ENCODE measurements at regions not wholly inside any gene's neighbourhood (a gene's known extent, or its start where the extent isn't known, plus 50 kb on each side); places are given as distances from the start of the nearest gene placed in this dataset.

DNA sequence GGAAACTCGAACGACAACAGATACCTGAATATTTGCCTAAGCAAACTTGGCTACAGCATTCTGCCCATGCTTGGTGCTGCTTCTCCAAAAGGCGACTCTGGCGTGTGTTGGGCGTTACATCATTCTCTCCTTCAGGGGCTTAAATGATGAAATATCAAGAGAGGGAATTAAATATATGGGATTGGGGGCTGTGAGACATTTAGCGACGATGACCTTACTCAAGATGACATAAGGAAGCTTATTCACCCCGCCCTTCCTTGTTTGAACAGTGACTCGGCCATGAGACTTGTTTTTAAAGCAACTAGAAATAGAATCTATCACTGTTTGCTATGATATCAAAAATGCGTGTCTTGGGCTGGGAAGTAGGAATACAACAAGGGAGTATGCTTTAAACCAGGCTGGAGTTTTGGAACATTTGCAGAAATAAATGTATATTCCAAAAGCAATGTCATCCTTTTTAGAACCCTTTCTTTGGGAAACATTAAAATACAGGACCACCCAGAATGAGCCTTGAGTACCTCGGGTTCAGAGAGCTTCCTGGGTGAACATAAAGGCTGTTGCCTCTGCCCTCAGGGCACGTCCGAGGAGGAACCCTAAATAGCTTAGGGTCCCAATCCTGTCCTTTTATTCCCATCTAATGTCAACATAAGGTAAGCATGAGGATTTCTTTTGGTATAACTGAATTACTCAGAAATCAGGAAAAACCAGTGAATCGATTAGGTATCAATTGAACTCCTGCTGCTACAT lies 123.3 kb upstream of the SLC45A1 start:
- no peak for TF ChIP-seq CTCF (IDR thresholded peaks at IDR 0.05; ENCODE audit: unreplicated experiment)
- no peaks in the 10 kb centered on the region for H3K36me3 Mint-ChIP-seq (ENCODE audit: low read depth, unreplicated experiment)
- peaks cover 21% of the 10 kb centered on the region for H3K4me1 Mint-ChIP-seq (ENCODE audit: unreplicated experiment)
- DNase-seq (ENCODE audit: low spot score): no peak
- H3K4me3 Mint-ChIP-seq (ENCODE audit: unreplicated experiment): no peak overlapping the region
- no peaks in the 10 kb centered on the region for H3K9me3 Mint-ChIP-seq (ENCODE audit: unreplicated experiment)
- H3K27ac Mint-ChIP-seq (ENCODE audit: unreplicated experiment): no peak overlapping the region
- H3K27me3 Mint-ChIP-seq (ENCODE audit: unreplicated experiment): no peaks in the 10 kb centered on the region

DNA sequence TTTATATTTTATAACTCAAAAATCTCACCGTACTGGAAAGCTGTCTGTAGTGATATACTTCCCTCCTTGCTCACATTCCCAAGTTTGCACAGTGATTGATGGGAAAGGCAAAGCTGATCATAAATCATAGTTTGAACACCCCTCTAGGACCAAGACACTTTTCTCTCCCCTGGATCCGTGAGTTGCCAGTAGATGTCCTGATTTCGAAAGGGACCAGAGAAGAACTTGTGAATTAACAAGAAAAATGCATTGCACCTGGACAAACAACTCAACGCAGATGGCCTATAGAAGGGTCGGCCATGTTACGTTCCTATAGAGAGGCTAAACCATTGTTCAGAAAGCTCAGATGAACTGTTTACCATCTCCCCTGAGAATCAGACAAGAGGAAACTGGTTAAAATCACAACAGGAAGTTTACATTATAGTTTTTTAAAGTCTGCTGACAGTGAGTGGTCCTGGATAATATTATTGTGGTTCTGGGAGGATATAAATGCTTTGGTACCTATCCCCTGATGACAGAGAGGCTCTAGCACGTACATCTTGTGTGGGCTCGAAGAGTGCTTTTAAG lies 124.0 kb upstream of the SLC45A1 start:
- Mint-ChIP-seq H3K4me1 (ENCODE audit: unreplicated experiment) (peaks cover 15% of the 10 kb centered on the region), H3K36me3 (ENCODE audit: low read depth, unreplicated experiment) (no peaks in the 10 kb centered on the region), H3K27me3 (ENCODE audit: unreplicated experiment) (no peaks in the 10 kb centered on the region), H3K4me3 (ENCODE audit: unreplicated experiment) (no peak overlapping the region), H3K27ac (ENCODE audit: unreplicated experiment) (peak overlapping the region; percentile 1), H3K9me3 (ENCODE audit: unreplicated experiment) (no peaks in the 10 kb centered on the region)
- DNase-seq (ENCODE audit: low spot score): no peak
- TF ChIP-seq CTCF (IDR thresholded peaks at IDR 0.05; ENCODE audit: unreplicated experiment): no peak

GRCh38 chr1:8191474-8191873 lies 126.4 kb upstream of the SLC45A1 start:
- DNase-seq (ENCODE audit: low spot score): no peak

DNA sequence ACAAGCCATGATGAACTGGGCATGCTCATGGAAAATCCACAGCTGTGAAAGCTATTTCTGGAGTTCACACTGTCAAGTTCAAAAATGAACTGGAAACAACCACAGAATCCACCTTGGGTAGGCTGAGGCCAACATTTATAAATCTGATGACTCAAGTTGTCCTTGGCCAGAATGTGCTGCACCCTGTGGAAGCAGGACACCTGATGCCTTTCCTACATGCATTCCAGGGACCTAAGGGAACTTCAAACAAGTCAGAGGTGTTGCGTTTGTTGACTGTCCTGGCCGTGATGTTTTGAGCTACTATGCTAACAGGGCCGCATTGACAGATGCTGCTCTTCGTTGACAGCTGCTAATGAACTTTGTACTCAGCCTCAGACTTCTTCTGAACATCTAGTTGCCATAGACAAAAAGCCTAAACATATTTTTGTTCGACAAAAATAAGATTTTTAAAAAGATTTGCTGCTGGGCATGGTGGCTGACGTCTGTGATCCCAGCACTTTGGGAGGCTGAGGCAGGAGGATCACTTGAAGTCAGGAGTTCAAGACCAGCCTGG lies 127.9 kb upstream of the SLC45A1 start:
- Mint-ChIP-seq H3K27me3 (ENCODE audit: unreplicated experiment) (no peaks in the 10 kb centered on the region), H3K4me3 (ENCODE audit: unreplicated experiment) (no peak overlapping the region), H3K9me3 (ENCODE audit: unreplicated experiment) (no peaks in the 10 kb centered on the region), H3K36me3 (ENCODE audit: low read depth, unreplicated experiment) (no peaks in the 10 kb centered on the region), H3K4me1 (ENCODE audit: unreplicated experiment) (peaks cover 13% of the 10 kb centered on the region), H3K27ac (ENCODE audit: unreplicated experiment) (no peak overlapping the region)
- no peak for TF ChIP-seq CTCF (IDR thresholded peaks at IDR 0.05; ENCODE audit: unreplicated experiment)
- no peak for DNase-seq (ENCODE audit: low spot score)

More at GRCh38 chr1:8191474-8191873, 126.4 kb upstream of the SLC45A1 start:
- Mint-ChIP-seq H3K4me1 (ENCODE audit: unreplicated experiment) (peaks cover 13% of the 10 kb centered on the region), H3K27ac (ENCODE audit: unreplicated experiment) (no peak overlapping the region), H3K27me3 (ENCODE audit: unreplicated experiment) (no peaks in the 10 kb centered on the region), H3K36me3 (ENCODE audit: low read depth, unreplicated experiment) (no peaks in the 10 kb centered on the region), H3K4me3 (ENCODE audit: unreplicated experiment) (no peak overlapping the region), H3K9me3 (ENCODE audit: unreplicated experiment) (no peaks in the 10 kb centered on the region)
- TF ChIP-seq CTCF (IDR thresholded peaks at IDR 0.05; ENCODE audit: unreplicated experiment): no peak

DNA sequence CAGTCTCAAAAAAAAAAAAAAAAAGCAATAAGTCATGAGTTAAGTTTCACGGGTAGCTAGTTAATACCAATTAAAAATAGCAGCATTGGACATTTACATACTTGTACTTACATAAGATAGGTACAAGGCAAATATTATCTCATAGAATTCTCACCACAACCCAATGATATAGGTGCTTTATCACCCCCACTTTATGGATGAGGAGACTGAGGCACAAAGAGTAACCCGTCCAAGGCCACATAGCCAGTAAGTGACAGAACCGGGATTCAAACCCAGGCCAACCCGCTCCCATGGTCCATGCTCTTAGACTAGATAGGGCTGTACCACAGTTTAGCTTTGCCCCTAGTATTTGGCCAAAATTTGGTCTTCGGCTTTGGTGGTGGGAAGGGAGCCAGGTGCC lies 132.5 kb upstream of the SLC45A1 start:
- no peak for DNase-seq (ENCODE audit: low spot score)
- H3K27me3 Mint-ChIP-seq (ENCODE audit: unreplicated experiment): no peaks in the 10 kb centered on the region
- no peaks in the 10 kb centered on the region for H3K9me3 Mint-ChIP-seq (ENCODE audit: unreplicated experiment)

More for the DNA sequence above, 132.5 kb upstream of the SLC45A1 start:
- Mint-ChIP-seq H3K27ac (ENCODE audit: unreplicated experiment) (no peak overlapping the region), H3K4me3 (ENCODE audit: unreplicated experiment) (no peak overlapping the region), H3K4me1 (ENCODE audit: unreplicated experiment) (no peaks in the 10 kb centered on the region), H3K36me3 (ENCODE audit: low read depth, unreplicated experiment) (no peaks in the 10 kb centered on the region)
- no peak for TF ChIP-seq CTCF (IDR thresholded peaks at IDR 0.05; ENCODE audit: unreplicated experiment)

Measured in endothelial cell (in vitro differentiated cells).